ENCODE measurements at regions not wholly inside any gene's neighbourhood (a gene's known extent, or its start where the extent isn't known, plus 50 kb on each side); places are given as distances from the start of the nearest gene placed in this dataset.

- TF ChIP-seq CTCF (IDR thresholded peaks at IDR 0.05) (no peak), POLR2A (IDR thresholded peaks at IDR 0.05) (no peak)
Measured at GRCh38 chr4:140806163-140806562, 50.0 kb upstream of the TBC1D9 start.

Data from right lobe of liver (tissue), 4 donors.